ENCODE measurements at regions not wholly inside any gene's neighbourhood (a gene's known extent, or its start where the extent isn't known, plus 50 kb on each side); places are given as distances from the start of the nearest gene placed in this dataset.
"Not testable (repeated sequence)": the region's sequence is repeated elsewhere in the genome, so short reads cannot be mapped to it uniquely, and the experiment has no call there.

GRCh38 chr3:106332129-106332528 is 463.3 kb upstream of the CBLB start:
- DNase-seq (ENCODE audit: low read depth in 3 of 3, low spot score in 2 of 3): no peak

GRCh38 chr3:106332884-106333283 is 464.1 kb upstream of the CBLB start:
- no peak for DNase-seq (ENCODE audit: low read depth in 3 of 3, low spot score in 2 of 3)

GRCh38 chr3:106333911-106334618 is 465.3 kb upstream of the CBLB start:
- DNase-seq (ENCODE audit: low read depth in 3 of 3, low spot score in 2 of 3): no peak

- DNase-seq (ENCODE audit: low read depth in 3 of 3, low spot score in 2 of 3): no peak
Observed at GRCh38 chr3:106336619-106337018, 467.8 kb upstream of the CBLB start.

GRCh38 chr3:106337116-106337515 is 468.3 kb upstream of the CBLB start:
- no peak for DNase-seq (ENCODE audit: low read depth in 3 of 3, low spot score in 2 of 3)

GRCh38 chr3:106338582-106339214 is 469.9 kb upstream of the CBLB start:
- DNase-seq (ENCODE audit: low read depth in 3 of 3, low spot score in 2 of 3): no peak

GRCh38 chr3:106339551-106339950 is 470.7 kb upstream of the CBLB start:
- no peak for DNase-seq (ENCODE audit: low read depth in 3 of 3, low spot score in 2 of 3)

GRCh38 chr3:106341087-106341486 is 472.3 kb upstream of the CBLB start:
- DNase-seq (ENCODE audit: low read depth in 3 of 3, low spot score in 2 of 3): no peak

GRCh38 chr3:106341586-106342162 is 472.9 kb upstream of the CBLB start:
- DNase-seq (ENCODE audit: low read depth in 3 of 3, low spot score in 2 of 3): no peak

GRCh38 chr3:106342386-106342785 is 473.6 kb upstream of the CBLB start:
- no peak for DNase-seq (ENCODE audit: low read depth in 3 of 3, low spot score in 2 of 3)

- no peak for DNase-seq (ENCODE audit: low read depth in 3 of 3, low spot score in 2 of 3)
Observed at GRCh38 chr3:106343811-106344210, 475.0 kb upstream of the CBLB start.

- no peak for DNase-seq (ENCODE audit: low read depth in 3 of 3, low spot score in 2 of 3)
Observed at GRCh38 chr3:106345353-106346027, 476.7 kb upstream of the CBLB start.

- DNase-seq (ENCODE audit: low read depth in 3 of 3, low spot score in 2 of 3): no peak
Observed at GRCh38 chr3:106347350-106347749, 478.5 kb upstream of the CBLB start.

GRCh38 chr3:106348139-106348690 is 479.4 kb upstream of the CBLB start:
- DNase-seq (ENCODE audit: low read depth in 3 of 3, low spot score in 2 of 3): no peak

GRCh38 chr3:106349191-106349881 is 480.5 kb upstream of the CBLB start:
- no peak for DNase-seq (ENCODE audit: low read depth in 3 of 3, low spot score in 2 of 3)

- DNase-seq (ENCODE audit: low read depth in 3 of 3, low spot score in 2 of 3): no peak
Observed at GRCh38 chr3:106355873-106356272, 487.1 kb upstream of the CBLB start.

- DNase-seq (ENCODE audit: low read depth in 3 of 3, low spot score in 2 of 3): no peak
Observed at GRCh38 chr3:106359692-106360091, 490.9 kb upstream of the CBLB start.

GRCh38 chr3:106360901-106361300 is 492.1 kb upstream of the CBLB start:
- not testable (repeated sequence) for DNase-seq (ENCODE audit: low read depth in 3 of 3, low spot score in 2 of 3)

- DNase-seq (ENCODE audit: low read depth in 3 of 3, low spot score in 2 of 3): no peak
Observed at GRCh38 chr3:106364477-106364876, 495.7 kb upstream of the CBLB start.

- no peak for DNase-seq (ENCODE audit: low read depth in 3 of 3, low spot score in 2 of 3)
Observed at GRCh38 chr3:106365061-106365691, 496.4 kb upstream of the CBLB start.
